Femur (tissue), 1 donor: ENCODE measurements at regions not wholly inside any gene's neighbourhood (a gene's known extent, or its start where the extent isn't known, plus 50 kb on each side); places are given as distances from the start of the nearest gene placed in this dataset.
"Not testable (repeated sequence)": the region's sequence is repeated elsewhere in the genome, so short reads cannot be mapped to it uniquely, and the experiment has no call there.

Experiments
- DNase-seq: peaks from one replicate; pipeline ENCODE4 v3.0.0-alpha.2; 2017

- DNase-seq: no peak
These were observed 118.7 kb upstream of the SLCO6A1 start for GRCh38 chr5:102617191-102618187.

GRCh38 chr5:102622262-102622661, 123.5 kb upstream of the SLCO6A1 start:
- no peak for DNase-seq

- no peak for DNase-seq
These were observed 124.7 kb upstream of the SLCO6A1 start for GRCh38 chr5:102623329-102624065.

- no peak for DNase-seq
These were observed 125.6 kb upstream of the SLCO6A1 start for GRCh38 chr5:102624405-102624804.

- DNase-seq: no peak
These were observed 126.7 kb upstream of the SLCO6A1 start for GRCh38 chr5:102625468-102625867.

- DNase-seq: no peak
These were observed 127.1 kb upstream of the SLCO6A1 start for GRCh38 chr5:102625928-102626327.

- DNase-seq: no peak
These were observed 127.8 kb upstream of the PAM start for GRCh38 chr5:102627315-102627714.

- no peak for DNase-seq
These were observed 126.5 kb upstream of the PAM start for GRCh38 chr5:102628441-102629175.

- no peak for DNase-seq
These were observed 125.1 kb upstream of the PAM start for GRCh38 chr5:102629827-102630605.

- not testable (repeated sequence) for DNase-seq
These were observed 119.7 kb upstream of the PAM start for GRCh38 chr5:102635399-102635798.

GRCh38 chr5:102638316-102638715, 116.8 kb upstream of the PAM start:
- no peak for DNase-seq

GRCh38 chr5:102638912-102639652, 116.0 kb upstream of the PAM start:
- DNase-seq: no peak

- DNase-seq: no peak
These were observed 105.4 kb upstream of the PAM start for GRCh38 chr5:102649731-102650130.

GRCh38 chr5:102651466-102651865, 103.6 kb upstream of the PAM start:
- DNase-seq: no peak

- DNase-seq: no peak
These were observed 100.4 kb upstream of the PAM start for GRCh38 chr5:102654559-102655349.

- no peak for DNase-seq
These were observed 96.0 kb upstream of the PAM start for GRCh38 chr5:102659151-102659550.

- DNase-seq: no peak
These were observed 95.0 kb upstream of the PAM start for GRCh38 chr5:102660111-102660510.

- DNase-seq: no peak
These were observed 91.2 kb upstream of the PAM start for GRCh38 chr5:102663749-102664530.

- no peak for DNase-seq
These were observed 90.3 kb upstream of the PAM start for GRCh38 chr5:102664616-102665335.
